Bronchial epithelial cell (primary cell): ENCODE measurements at regions not wholly inside any gene's neighbourhood (a gene's known extent, or its start where the extent isn't known, plus 50 kb on each side); places are given as distances from the start of the nearest gene placed in this dataset.
"Not testable (repeated sequence)": the region's sequence is repeated elsewhere in the genome, so short reads cannot be mapped to it uniquely, and the experiment has no call there.

ENCODE experiments used
- DNase-seq: peaks from one replicate; pipeline ENCODE4 v3.0.0-alpha.2; 2010; ENCODE audit warnings: low read depth
- FAIRE-seq: peaks from 2 replicates; lab custom pipeline; 2011; peaks lifted over from hg19 to GRCh38; lab: Jason Lieb, UNC
- H3K27me3 ChIP-seq: 2 replicates; pipeline ENCODE4 v1.5.1; 2011; ENCODE audit warnings: low read length; ENCODE audit not compliant: control insufficient read depth, insufficient read depth
- H3K36me3 ChIP-seq: 2 replicates; pipeline ENCODE4 v1.5.1; 2011; ENCODE audit warnings: low read length; ENCODE audit not compliant: control insufficient read depth, insufficient read depth
- H3K4me3 ChIP-seq: 2 replicates; pipeline ENCODE4 v1.5.1; 2011; ENCODE audit warnings: mild to moderate bottlenecking, low read depth, low read length, control low read depth
- CTCF ChIP-seq: IDR thresholded peaks from 2 replicates; pipeline ENCODE4 v1.5.1; 2011; ENCODE audit warnings: mild to moderate bottlenecking, moderate library complexity, low read length, control low read depth, inconsistent platforms; ENCODE audit not compliant: insufficient read depth, severe bottlenecking

- DNase-seq, FAIRE-seq, H3K4me3 ChIP-seq, H3K27me3 ChIP-seq, H3K36me3 ChIP-seq: not testable (repeated sequence)
Measured at GRCh38 chrY:3491423-3491822, 87.4 kb upstream of the TGIF2LY start.

- FAIRE-seq, DNase-seq, H3K4me3 ChIP-seq, H3K27me3 ChIP-seq, H3K36me3 ChIP-seq: not testable (repeated sequence)
Measured at GRCh38 chrY:3494539-3494938, 84.3 kb upstream of the TGIF2LY start.

GRCh38 chrY:3527040-3527439 lies 51.8 kb upstream of the TGIF2LY start:
- peak; percentile 10 for DNase-seq
- not testable (repeated sequence) for FAIRE-seq
- TF ChIP-seq CTCF = peak; percentile 5

More at GRCh38 chrY:3527040-3527439, 51.8 kb upstream of the TGIF2LY start:
- H3K27me3 ChIP-seq, H3K36me3 ChIP-seq, H3K4me3 ChIP-seq: not testable (repeated sequence)
